Fibroblast of mammary gland (primary cell): ENCODE measurements at regions not wholly inside any gene's neighbourhood (a gene's known extent, or its start where the extent isn't known, plus 50 kb on each side); places are given as distances from the start of the nearest gene placed in this dataset.

Source experiments
- DNase-seq: peaks from one replicate; pipeline ENCODE4 v3.0.0-alpha.2; 2010; ENCODE audit warnings: low read depth
- H3K4me3 ChIP-seq: 2 replicates; pipeline ENCODE4 v1.5.1; 2011; ENCODE audit warnings: low read depth, mild to moderate bottlenecking, low read length, moderate library complexity; ENCODE audit not compliant: control insufficient read depth
- CTCF ChIP-seq: conservative IDR thresholded peaks from 2 replicates; pipeline ENCODE4 v1.5.1; 2011; ENCODE audit warnings: low read depth, low read length, inconsistent platforms; ENCODE audit not compliant: control insufficient read depth, insufficient read depth

GRCh38 chr10:4343091-4343490, 482.9 kb upstream of the AKR1E2 start:
- TF ChIP-seq CTCF, result no peak

GRCh38 chr10:4338768-4339167, 487.2 kb upstream of the AKR1E2 start:
- no peak overlapping the region for H3K4me3 ChIP-seq
- TF ChIP-seq CTCF, result no peak
- DNase-seq, result no peak

More at GRCh38 chr10:4343091-4343490, 482.9 kb upstream of the AKR1E2 start:
- H3K4me3 ChIP-seq, result no peak overlapping the region
- DNase-seq, result no peak

- TF ChIP-seq CTCF, result no peak
- H3K4me3 ChIP-seq, result no peak overlapping the region
- no peak for DNase-seq
These were observed 488.4 kb upstream of the AKR1E2 start for GRCh38 chr10:4337563-4337962.

- no peak for TF ChIP-seq CTCF
- H3K4me3 ChIP-seq, result no peak overlapping the region
- no peak for DNase-seq
These were observed 491.1 kb upstream of the AKR1E2 start for GRCh38 chr10:4334871-4335270.

GRCh38 chr10:4334015-4334414, 492.0 kb upstream of the AKR1E2 start:
- no peak for DNase-seq
- no peak overlapping the region for H3K4me3 ChIP-seq
- no peak for TF ChIP-seq CTCF

- no peak for TF ChIP-seq CTCF
- DNase-seq, result no peak
- no peak overlapping the region for H3K4me3 ChIP-seq
These were observed 492.5 kb upstream of the AKR1E2 start for GRCh38 chr10:4333459-4333894.
